GM18508 (cell line): ENCODE measurements at regions not wholly inside any gene's neighbourhood (a gene's known extent, or its start where the extent isn't known, plus 50 kb on each side); places are given as distances from the start of the nearest gene placed in this dataset.
"Not testable (repeated sequence)": the region's sequence is repeated elsewhere in the genome, so short reads cannot be mapped to it uniquely, and the experiment has no call there.

Experiments
- ATAC-seq: cut with Tn5 transposase; IDR thresholded peaks from one replicate; pipeline ENCODE4 v1.9.1; 2021; ENCODE audit warnings: moderate number of reproducible peaks; ENCODE audit not compliant: insufficient read depth, unreplicated experiment

DNA sequence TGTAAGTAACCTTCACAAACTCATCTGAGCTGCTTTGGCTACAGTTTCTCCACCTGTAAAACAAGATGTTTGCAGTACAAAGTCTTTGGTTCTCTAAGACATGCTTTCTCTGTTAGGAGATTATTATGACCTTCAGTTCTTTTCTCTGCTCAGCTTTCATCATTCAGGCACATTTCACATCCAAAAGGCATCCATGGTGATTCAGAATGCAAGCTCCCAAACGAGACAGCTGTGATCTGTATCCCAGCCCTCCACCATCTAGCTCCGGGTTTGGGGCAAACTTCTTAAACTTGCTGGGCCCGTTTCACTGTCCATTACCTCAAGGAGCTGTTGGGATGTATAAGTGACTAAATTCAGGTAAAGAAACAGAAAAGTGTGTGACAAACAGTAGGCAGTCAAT lies 95.8 kb upstream of the COL1A2 start:
- ATAC-seq: no peak

DNA sequence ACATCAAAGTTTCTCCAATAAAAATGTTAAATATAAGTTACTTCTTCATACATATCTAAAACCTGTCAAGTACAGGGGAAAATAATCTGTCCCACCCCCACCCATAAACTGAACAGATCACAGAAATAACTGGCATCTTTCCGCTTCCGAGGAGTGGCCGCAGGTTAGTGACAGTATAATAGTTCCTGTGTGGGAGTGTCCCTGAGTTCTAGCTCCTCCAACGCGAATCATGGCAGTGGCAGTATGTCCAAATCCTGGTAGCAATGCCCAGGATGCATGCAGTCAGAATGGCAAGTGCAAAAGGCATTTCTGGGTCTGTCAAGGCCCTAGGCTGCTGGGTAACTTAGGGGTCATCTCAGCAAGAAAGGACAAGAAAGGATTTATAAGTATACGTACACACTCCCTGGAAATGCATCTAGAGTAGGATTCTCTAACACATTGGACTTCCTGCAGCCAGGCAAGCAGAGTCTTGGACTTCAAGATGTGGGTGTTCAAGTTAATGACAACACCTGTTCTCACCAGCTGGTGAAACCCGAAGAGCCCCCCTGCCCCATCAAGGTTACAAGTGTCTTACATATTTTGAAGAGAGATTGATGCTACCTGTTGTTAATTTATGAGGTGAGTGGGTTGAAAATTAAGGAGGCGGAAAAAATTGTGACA lies 94.4 kb upstream of the COL1A2 start:
- ATAC-seq: no peak

DNA sequence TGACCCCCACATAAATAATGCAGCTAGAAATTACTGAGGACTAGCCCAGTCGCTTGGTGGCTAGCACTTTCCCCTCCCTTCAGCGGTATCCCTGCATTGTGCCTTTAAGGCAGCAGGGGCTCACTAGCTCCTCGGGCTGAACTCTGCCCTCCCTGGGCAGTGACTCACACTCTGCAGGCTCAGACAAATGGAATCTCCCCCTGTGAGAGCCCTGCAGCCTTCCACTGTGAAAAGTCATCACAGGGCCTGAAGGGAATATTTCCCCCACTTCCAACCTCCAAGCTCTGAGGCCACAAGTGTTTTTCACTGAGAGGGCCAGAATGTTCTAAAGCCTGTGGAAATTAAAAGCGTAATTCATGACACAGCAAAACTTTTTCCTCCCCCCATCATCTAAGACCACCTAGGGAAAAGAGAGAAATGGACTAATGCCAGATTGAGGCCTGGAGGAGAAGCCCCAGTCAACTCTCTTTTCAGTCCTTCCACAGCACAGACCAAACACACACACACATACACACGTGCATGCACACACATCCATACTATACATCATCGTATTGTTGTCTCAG lies 93.6 kb upstream of the COL1A2 start:
- ATAC-seq: no peak

DNA sequence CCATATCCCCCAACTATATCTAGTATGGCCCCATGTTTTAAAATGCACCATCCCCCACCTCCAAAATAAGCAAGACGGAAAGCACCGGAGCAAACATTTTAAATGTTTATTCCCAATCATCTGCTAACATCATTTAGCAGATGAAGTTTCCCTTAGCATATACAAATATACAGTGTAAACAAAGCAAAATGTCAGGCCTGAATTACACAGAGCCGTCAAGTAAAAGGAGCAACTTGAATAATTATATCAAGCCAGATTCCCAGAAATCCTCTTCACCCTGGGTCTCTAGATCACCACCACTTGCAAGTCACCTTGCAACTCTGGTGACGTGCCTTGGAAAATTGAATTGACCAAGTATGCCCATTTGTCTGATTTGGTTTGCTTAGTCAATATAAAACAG lies 91.6 kb upstream of the COL1A2 start:
- no peak for ATAC-seq

DNA sequence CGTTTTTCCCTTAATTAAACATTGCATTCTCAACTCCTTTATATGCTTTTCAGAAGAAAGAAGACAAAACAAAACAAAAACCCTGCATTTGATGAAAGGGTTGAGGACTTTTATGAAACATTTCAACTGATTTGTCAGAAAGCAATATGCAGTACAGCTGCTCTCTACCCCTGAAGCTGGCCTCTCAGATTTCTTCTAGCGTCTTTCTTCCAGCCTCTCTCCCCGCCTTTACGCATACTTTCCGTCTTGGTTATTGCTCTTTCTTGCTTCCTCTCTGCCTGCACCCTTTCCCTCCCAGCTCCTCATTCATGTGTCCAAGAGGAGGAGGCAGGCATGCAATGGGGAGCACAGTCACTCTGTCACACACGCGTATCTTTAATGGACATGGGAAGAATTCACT lies 91.0 kb upstream of the COL1A2 start:
- ATAC-seq: no peak

DNA sequence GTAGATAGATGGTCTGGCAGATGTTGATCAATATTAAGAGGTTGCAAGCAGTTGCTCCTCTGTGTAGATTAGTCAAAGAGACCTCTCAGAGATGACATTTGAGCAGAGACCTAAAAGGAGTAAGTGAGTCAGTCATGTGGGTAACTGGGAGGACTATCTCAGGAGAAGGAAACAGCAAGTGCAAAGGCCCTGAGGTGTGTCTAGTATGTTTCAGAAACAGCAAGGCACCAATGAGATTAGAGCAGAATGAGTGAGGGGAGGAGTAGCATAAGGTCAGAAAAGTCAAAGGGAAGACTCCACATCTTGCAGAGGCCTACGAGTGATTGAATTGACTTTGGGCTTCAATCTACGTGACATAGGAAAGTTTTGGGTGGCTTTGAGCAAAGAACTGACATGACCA lies 89.8 kb upstream of the COL1A2 start:
- no peak for ATAC-seq

DNA sequence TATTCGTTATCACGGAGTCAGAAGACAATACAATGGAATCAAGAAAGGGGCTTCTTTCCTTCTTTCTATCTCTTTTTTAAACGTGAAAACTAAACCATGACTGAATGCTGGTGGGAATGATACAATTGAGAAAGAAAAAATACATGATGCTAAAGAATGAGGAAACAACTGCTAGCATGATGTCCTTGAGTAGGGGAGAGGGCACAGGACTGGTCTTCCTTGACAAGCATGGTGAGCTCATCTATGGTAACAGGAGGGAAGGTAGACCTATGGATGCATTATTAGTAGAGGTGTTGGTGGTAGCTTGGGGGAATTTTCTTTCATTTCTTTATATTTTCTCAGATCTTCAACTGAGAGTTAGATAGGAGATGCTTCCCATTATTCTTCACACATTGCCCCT lies 88.9 kb upstream of the COL1A2 start:
- no peak for ATAC-seq

DNA sequence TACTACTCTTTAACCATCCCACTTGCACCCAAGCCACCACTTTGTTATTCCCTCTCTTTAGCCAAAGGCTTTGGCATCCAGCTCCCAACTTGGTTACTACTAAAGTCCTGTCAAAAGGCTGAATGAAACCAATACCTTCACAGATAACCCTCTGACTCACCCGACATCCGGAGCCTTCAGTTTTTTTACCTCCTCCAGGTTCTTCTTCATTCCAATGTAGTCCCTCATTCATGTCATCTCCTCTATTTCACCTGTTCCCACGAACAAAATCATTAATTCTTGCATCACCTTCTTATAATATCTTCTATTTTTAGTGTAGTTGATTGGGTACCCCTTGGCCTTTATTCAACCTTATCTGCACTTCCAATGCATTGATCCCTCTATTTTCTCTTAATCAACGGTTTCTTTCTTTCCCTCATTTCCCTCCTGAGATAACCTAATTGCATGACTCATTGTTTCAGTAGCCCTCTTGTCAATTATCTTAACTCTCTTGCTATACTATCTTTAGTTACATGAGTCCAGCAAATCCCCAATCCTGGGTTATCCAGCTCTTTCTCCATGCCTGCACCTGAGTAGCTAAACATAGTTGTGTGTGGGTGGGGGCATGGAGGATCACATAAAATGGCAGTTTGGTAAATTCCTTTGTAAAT lies 87.2 kb upstream of the COL1A2 start:
- no peak for ATAC-seq

DNA sequence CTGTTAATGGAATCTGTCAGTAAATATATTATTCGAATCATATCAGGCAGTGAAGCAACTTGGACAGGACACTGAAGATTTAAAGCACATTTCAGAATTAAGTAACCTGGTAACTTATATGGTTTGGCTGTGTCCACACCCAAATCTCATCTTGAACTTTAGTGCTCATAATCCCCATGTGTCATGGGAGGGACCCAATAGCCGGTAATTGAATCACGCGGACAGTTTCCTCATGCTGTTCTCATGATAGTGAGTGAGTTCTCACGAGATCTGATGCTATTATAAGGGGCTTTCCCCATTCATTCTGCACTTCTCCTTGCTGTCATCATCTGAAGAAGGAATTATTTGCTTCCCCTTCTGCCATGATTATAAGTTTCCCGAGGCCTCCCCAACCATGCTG lies 83.2 kb upstream of the COL1A2 start:
- no peak for ATAC-seq

DNA sequence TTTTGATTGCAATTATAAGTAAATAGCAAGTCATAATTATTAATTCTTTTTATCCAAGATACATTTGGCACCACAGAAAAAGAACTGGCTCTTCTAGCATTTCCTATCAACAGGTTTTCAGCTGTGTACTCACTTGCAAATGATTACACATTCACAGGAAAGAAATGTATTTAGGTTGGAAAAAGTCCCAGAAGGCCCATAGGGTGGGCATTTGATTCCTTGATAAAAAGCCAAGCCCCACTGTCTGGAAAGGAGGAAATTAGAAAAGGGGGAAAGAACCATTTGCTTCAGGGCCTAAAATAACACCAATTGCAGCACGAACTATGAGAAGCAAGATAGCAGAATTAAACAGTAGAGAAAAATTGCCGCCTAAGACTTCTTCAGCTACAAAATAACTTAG lies 80.8 kb upstream of the COL1A2 start:
- ATAC-seq: no peak

DNA sequence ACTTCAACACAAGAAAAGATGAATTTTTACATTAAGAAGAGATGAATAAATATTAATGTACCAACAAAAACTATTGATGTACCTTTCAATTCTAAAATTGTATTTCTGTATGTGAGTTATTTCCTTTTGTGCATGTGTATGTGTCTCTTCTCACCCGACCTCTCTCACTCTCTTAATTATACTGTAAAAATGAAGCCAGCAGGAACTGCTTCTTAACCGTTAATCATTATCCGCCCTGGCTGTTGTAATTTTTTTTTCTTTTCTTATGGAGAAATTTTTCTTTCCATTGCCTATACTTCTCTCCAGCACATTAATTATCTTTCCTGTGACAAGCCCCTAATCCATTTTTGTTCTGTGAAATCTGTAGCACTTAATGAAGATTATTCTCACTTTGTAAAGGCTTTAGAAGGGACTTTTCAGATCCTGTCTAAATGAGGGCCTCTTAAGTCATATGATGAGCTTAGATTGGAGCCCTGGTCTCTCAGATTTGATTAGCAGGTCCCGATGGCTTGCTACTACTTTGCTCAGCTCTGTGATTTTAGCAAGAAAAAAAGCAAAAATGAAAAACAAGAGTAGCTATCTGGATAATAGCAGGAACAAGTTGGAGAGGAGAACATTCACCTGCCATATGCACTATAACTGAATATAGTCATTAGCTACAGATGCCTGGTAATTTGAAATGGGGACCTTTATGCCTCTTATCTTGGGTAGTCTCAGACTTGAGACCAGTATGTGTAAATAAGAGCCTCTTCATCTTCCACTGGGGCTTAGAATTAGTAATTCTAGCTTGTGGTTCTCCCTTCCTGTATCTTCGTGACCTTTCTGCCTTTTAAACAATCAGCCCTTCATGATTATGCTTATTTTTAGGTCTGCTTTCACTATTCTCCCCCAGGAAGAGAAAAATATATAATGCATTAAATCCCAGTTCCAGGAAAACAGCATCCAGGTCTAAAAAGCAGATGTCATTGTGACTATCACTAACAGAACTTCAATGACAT lies 80.0 kb upstream of the COL1A2 start:
- no peak for ATAC-seq

DNA sequence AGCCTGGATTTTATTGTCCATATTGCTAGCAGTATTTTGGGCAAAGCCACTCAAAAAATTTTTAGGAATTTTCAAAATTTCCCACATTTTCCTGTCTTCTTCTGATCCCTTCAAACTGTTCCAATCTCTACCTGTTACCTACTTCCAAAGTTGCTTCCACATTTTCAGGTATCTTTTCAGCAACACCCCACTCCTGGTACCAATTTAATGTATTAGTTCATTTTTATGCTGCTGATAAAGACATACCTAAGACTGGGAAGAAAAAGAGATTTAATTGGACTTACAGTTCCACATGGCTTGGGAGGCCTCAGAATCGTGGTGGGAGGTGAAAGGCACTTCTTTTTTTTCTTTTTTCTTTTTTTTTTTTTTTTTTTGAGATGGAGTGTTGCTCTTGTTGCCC lies 73.6 kb upstream of the COL1A2 start:
- not testable (repeated sequence) for ATAC-seq

DNA sequence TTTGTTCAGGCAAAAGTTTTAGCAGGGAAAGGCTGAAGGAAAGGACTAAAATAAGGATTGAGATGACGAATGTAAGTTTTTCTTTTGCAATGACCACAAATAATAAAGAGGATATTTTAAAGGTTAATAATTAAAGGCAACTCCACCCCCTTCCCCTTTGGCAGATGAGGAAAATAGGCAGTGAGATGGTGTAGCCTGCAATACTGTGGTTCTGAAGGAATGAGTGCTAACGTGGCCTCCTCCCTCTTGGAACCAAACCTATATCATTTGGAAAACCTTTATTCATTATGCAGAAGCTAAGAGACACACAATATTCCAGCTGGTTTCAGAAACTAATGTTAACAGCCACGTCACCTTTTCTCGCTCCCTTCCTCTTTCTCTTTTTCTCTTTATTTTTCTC lies 70.9 kb upstream of the COL1A2 start:
- ATAC-seq: no peak

DNA sequence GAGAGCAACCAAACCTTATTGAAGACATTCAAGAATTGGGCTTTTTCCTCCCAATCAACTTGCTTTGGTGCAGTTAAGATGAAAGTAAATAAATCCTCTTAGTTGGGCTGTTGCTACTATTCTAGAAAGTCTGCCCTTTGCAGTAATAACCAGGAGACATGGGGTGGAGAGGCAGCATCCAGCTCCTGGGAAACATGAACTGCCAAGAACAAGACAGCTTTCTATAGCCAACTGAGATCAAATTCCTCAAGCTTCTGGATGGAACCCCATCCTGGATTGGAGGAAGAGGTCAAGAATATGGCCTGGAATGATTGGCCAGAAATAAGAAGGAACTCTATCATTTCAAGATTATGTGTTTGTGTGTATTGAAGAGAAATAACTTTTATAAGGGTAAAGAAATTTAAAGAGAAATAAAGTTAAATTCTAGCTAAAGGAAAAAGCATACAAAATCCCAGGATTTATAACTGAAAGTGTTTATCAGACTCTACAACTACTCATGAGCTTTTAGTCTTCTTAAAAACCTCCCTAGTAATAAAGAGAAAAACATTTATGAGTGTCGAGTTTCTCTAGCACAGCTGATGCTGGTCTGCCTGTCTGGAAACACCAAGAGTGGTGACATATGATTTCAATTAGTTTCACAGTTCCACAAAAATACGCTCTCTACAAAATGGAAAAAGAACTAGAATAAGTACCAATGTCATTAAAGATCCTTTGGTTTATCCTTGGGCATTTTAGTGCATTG lies 70.1 kb upstream of the COL1A2 start:
- ATAC-seq: no peak

DNA sequence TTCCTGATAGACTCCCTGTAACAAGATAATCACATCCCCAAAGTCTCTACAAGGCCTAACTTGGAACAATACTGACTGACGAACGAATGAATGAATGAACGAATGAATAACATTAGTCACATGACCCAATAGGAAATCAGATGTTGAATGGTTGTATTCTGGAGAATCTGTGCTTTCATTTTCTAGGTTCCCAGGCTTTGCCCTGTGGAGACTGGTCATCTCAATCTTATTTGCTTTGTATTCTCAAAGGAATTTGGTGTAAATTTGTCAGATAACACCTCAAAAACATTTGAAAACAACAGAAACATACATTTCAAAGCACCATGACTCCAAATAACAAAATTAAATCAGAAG lies 69.6 kb upstream of the COL1A2 start:
- ATAC-seq: no peak

DNA sequence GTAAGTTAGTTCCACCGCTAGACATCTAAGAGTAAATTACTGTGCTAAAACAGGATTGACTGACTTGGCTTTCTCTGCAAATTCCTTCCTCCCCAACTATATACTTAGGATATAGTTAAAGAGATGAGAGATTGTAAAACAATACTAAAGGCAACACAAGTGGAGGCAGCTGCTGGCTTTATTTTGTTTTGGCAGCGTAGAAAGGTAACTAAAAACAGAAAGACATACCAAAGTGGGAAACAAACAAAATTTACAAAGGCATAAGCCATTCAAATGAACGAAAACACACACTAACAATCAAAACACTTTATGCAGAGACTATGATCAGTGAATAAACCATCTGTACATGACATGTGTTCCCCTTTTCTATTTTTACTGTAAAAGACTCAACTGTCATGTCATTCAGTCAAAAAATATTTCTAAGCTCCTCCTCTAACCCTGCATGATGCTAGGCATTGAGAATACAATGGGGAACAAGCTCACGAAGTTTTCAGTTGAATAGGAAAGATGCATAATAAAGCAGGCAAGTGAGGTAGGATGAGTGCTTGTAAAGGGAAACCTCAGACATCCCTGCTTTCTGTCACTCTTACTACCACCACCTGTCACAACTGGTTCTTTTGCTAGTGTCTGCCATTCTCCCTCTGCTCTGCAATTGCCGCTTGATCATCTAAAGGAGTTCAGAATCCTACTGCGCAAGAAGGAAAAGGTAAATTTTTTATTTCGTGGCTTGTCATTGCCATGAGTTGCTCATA lies 64.2 kb upstream of the COL1A2 start:
- ATAC-seq: no peak

DNA sequence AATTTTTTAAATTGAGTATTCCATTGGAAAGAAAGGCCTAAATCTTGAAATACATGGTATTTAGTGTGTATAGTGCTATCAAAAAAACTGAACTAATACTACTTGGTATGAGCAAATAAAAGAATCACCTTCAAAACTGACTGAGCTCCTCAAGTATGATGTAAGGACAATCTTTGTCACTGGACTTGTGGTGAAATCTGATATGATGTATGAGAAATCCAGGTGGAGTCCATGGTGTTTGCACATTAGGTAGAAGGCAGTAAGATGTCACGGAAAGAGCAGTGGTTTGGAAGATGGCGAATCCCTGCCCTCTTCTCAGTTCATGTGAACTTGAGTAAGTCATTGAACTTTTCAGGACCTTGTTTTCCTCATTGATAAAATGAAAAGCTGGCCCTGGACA lies 62.1 kb upstream of the COL1A2 start:
- ATAC-seq: no peak

DNA sequence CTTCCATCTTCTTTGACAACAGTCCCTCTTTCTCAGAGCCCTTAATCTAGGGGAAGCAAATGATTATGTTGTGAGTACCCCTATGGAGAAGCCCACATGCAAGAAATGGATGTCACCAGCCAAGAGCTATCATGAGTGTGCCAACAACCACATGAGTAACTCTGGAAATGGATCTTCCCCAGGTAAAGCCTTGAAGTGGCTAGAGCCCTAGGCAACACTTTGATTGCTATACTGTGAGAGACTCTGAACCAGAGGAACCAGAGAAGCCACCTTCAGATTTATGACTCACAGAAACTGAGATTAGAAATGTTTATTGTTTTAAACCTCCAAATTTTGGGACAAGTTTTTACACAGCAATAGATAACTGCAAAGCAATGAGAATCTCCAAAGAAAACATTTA lies 60.9 kb upstream of the COL1A2 start:
- no peak for ATAC-seq

DNA sequence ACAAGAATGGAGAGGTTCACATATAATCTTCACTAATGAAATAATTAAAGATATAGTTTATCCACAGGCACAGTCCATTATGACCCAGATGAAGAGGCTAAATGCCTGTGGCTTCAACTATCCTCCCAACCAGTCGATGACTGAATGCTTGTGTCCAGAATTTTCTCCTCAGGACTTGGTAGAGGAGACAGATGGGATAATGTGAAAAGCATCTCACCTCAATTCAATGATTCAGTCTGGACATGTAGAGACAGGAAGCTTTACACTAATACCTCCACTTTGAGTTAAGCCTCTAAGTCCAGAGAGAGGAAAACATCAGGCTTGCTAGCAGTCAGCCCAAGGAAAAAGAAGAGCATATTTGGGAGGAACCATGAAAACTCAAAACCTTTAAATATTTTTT lies 59.1 kb upstream of the COL1A2 start:
- no peak for ATAC-seq

DNA sequence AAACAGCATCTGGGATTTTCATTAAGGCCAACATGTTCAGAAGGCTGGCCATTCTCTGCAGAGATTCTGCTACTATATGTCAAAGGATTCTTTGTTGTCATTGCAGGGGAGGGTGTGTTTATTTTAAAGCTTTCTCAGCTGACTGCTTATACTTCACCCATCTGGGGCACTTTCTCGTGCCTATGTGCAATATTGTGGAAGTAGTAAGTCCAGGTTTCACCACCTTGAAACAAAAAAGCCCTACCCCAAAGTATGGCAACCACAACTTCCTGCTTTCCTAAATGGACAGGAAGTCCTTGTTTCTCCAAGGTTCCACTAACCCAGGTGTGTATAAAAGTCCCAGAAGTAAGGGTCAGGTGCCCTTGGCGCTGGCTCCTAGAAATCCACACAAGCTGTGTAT lies 58.7 kb upstream of the COL1A2 start:
- ATAC-seq: no peak
